ENCODE measurements at regions not wholly inside any gene's neighbourhood (a gene's known extent, or its start where the extent isn't known, plus 50 kb on each side); places are given as distances from the start of the nearest gene placed in this dataset.

DNA sequence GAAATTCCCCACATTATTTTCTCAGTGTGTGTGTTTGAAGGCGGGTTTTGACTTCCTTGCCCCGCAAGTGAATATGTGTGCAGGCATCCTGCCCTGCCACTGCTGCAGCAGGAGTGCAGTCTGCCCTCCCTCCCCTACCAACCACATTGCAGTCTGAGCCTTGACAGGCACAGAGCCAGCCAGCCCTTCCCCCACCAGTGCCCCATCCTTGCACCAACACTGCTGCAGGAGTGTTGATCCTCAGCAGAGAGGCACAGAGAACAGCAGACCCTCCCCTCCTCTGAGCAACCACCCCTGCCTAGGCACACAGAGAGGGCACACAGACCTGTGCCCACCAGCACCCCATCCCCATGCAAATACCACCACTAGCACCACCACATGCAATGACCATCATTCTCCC lies 683.0 kb upstream of the PKDCC start:
- H3K4me3 ChIP-seq (replicated peaks in 1 of 3; ENCODE audit: low read depth in 2 of 3, low read length in 3 of 3) = no peak overlapping the region
- no peak overlapping the region for H3K27ac Mint-ChIP-seq
- no peaks in the 10 kb centered on the region for H3K36me3 ChIP-seq (replicated peaks in 1 of 2; ENCODE audit: control insufficient read depth in 1 of 2, insufficient read depth in 2 of 2, low read length in 2 of 2)
- no peak for DNase-seq
- no peak overlapping the region for H3K27ac ChIP-seq (ENCODE audit: low read depth in 1 of 2, low read length in 2 of 2)
- peaks cover 10 to 14% of the 10 kb centered on the region in 2 donors for H3K9me3 ChIP-seq (replicated peaks in 1 of 2; ENCODE audit: control insufficient read depth in 1 of 2, insufficient read depth in 1 of 2, low read length in 2 of 2)
- H3K4me1 ChIP-seq (ENCODE audit: control insufficient read depth in 1 of 2, insufficient read depth in 2 of 2, low read length in 2 of 2) = no peaks in the 10 kb centered on the region
- H3K4me3 Mint-ChIP-seq = no peak overlapping the region
- no peaks in the 10 kb centered on the region for H3K79me2 ChIP-seq (ENCODE audit: insufficient read depth, low read length)
- WGBS (ENCODE audit: insufficient coverage) = no CpG with 5 or more reads among the region's 2 CpGs
- no peak overlapping the region for H3K9ac ChIP-seq (ENCODE audit: insufficient read depth, low read length, poor library complexity, severe bottlenecking)
- H3K9me3 Mint-ChIP-seq = peaks cover 11 to 31% (median 22%) of the 10 kb centered on the region in 7 donors
- peaks cover 0 to 1% (median 0%) of the 10 kb centered on the region in 3 donors for H3K27me3 Mint-ChIP-seq (ENCODE audit: low read depth in 3 of 3)
- no peak for TF ChIP-seq CTCF (IDR thresholded peaks at IDR 0.05)
- no peak overlapping the region for H3K4me2 ChIP-seq (replicated peaks; ENCODE audit: extremely low read depth, low read length, poor library complexity, severe bottlenecking)
- intact Hi-C loops (cut with micrococcal nuclease) = no loop called here
- H3K36me3 Mint-ChIP-seq = no peaks in the 10 kb centered on the region
- no peaks in the 10 kb centered on the region for H3K27me3 ChIP-seq (ENCODE audit: control insufficient read depth in 2 of 2, insufficient read depth in 2 of 2, low read length in 2 of 2)
- H4K20me1 ChIP-seq (ENCODE audit: insufficient read depth, low read length) = no peaks in the 10 kb centered on the region
- no peak overlapping the region for H2AFZ ChIP-seq (ENCODE audit: insufficient read depth, low read depth, low read length, poor library complexity, severe bottlenecking)
- H3K4me1 Mint-ChIP-seq = no peaks in the 10 kb centered on the region

DNA sequence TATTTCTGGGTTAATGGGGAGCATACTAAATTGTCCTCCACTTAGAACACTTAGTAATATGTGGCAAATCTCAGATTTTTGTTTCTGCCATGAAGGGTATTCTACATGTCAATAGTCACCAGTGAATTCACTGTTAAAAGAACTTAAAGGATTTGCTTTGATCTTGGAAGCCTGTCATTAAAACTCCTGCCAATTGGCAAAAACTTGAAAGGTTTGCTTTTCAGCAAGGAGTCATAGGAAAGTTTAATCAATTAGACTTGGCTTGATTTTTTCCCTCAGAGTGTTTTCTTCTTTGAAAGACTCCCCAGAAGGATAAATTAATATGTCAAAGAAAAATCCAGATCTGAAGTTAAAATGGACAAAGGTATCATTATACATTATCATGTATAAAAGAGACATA lies 671.9 kb upstream of the PKDCC start:
- Mint-ChIP-seq H3K36me3 (no peaks in the 10 kb centered on the region), H3K4me3 (no peak overlapping the region), H3K27ac (no peak overlapping the region), H3K9me3 (peaks cover 3 to 16% (median 10%) of the 10 kb centered on the region in 7 donors), H3K4me1 (no peaks in the 10 kb centered on the region), H3K27me3 (ENCODE audit: low read depth in 3 of 3) (peaks cover 0 to 1% (median 0%) of the 10 kb centered on the region in 3 donors)
- Histone ChIP-seq H3K27ac (ENCODE audit: low read depth in 1 of 2, low read length in 2 of 2) (no peak overlapping the region), H3K4me2 (replicated peaks; ENCODE audit: extremely low read depth, low read length, poor library complexity, severe bottlenecking) (no peak overlapping the region), H2AFZ (ENCODE audit: insufficient read depth, low read depth, low read length, poor library complexity, severe bottlenecking) (no peak overlapping the region), H3K79me2 (ENCODE audit: insufficient read depth, low read length) (no peaks in the 10 kb centered on the region), H4K20me1 (ENCODE audit: insufficient read depth, low read length) (no peaks in the 10 kb centered on the region), H3K36me3 (replicated peaks in 1 of 2; ENCODE audit: control insufficient read depth in 1 of 2, insufficient read depth in 2 of 2, low read length in 2 of 2) (no peaks in the 10 kb centered on the region), H3K9ac (ENCODE audit: insufficient read depth, low read length, poor library complexity, severe bottlenecking) (no peak overlapping the region), H3K27me3 (ENCODE audit: control insufficient read depth in 2 of 2, insufficient read depth in 2 of 2, low read length in 2 of 2) (no peaks in the 10 kb centered on the region), H3K4me3 (replicated peaks in 1 of 3; ENCODE audit: low read depth in 2 of 3, low read length in 3 of 3) (no peak overlapping the region), H3K4me1 (ENCODE audit: control insufficient read depth in 1 of 2, insufficient read depth in 2 of 2, low read length in 2 of 2) (no peaks in the 10 kb centered on the region), H3K9me3 (replicated peaks in 1 of 2; ENCODE audit: control insufficient read depth in 1 of 2, insufficient read depth in 1 of 2, low read length in 2 of 2) (peaks cover 0 to 5% of the 10 kb centered on the region in 2 donors)
- intact Hi-C loops (cut with micrococcal nuclease) = no loop called here
- DNase-seq = no peak
- no peak for TF ChIP-seq CTCF (IDR thresholded peaks at IDR 0.05)
